ENCODE measurements at regions not wholly inside any gene's neighbourhood (a gene's known extent, or its start where the extent isn't known, plus 50 kb on each side); places are given as distances from the start of the nearest gene placed in this dataset.

DNA sequence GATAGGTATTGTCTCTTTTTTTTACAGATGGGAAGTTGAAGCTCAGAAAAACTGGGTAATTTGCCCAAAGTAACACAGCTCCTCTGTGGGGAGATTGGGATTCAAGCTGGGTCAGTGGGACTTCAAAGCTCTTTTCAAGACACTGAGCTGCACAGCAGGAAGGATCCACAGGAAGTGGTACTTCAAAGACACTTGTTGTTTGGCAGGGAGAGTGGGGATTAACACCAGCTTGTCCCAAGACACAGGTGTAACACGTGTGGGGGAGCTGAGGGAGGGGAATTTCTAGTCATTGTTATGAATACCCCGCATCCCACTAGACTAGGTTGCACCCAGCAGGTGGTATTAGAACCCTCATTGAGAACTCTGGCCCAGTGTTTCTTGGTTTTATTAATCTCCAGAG, 116.0 kb downstream of the FOXB1 start:
- TF ChIP-seq, protein P1, sequence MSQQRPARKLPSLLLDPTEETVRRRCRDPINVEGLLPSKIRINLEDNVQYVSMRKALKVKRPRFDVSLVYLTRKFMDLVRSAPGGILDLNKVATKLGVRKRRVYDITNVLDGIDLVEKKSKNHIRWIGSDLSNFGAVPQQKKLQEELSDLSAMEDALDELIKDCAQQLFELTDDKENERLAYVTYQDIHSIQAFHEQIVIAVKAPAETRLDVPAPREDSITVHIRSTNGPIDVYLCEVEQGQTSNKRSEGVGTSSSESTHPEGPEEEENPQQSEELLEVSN (IDR thresholded peaks at IDR 0.05; ENCODE audit: borderline replicate concordance, low read depth): no peak
- TF ChIP-seq, protein P2, sequence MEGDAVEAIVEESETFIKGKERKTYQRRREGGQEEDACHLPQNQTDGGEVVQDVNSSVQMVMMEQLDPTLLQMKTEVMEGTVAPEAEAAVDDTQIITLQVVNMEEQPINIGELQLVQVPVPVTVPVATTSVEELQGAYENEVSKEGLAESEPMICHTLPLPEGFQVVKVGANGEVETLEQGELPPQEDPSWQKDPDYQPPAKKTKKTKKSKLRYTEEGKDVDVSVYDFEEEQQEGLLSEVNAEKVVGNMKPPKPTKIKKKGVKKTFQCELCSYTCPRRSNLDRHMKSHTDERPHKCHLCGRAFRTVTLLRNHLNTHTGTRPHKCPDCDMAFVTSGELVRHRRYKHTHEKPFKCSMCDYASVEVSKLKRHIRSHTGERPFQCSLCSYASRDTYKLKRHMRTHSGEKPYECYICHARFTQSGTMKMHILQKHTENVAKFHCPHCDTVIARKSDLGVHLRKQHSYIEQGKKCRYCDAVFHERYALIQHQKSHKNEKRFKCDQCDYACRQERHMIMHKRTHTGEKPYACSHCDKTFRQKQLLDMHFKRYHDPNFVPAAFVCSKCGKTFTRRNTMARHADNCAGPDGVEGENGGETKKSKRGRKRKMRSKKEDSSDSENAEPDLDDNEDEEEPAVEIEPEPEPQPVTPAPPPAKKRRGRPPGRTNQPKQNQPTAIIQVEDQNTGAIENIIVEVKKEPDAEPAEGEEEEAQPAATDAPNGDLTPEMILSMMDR (IDR thresholded peaks at IDR 0.05): no peak
- TF ChIP-seq HDAC2 (IDR thresholded peaks at IDR 0.05) (no peak), ZSCAN20 (CRISPR knock-in tag; IDR thresholded peaks at IDR 0.05) (no peak), ESRRA (IDR thresholded peaks at IDR 0.05; ENCODE audit: borderline replicate concordance, low read length) (no peak), RNF2 (IDR thresholded peaks at IDR 0.05; ENCODE audit: borderline replicate concordance, low read depth) (no peak), POLR2A (IDR thresholded peaks at IDR 0.05; ENCODE audit: low read length) (no peak), JUNB (IDR thresholded peaks at IDR 0.05) (no peak), CHD4 (IDR thresholded peaks at IDR 0.05; ENCODE audit: borderline replicate concordance) (no peak)
- TF ChIP-seq, protein P3, sequence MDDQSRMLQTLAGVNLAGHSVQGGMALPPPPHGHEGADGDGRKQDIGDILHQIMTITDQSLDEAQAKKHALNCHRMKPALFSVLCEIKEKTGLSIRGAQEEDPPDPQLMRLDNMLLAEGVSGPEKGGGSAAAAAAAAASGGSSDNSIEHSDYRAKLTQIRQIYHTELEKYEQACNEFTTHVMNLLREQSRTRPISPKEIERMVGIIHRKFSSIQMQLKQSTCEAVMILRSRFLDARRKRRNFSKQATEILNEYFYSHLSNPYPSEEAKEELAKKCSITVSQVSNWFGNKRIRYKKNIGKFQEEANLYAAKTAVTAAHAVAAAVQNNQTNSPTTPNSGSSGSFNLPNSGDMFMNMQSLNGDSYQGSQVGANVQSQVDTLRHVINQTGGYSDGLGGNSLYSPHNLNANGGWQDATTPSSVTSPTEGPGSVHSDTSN (IDR thresholded peaks at IDR 0.05): no peak

Data from A549 (cell line).